SKM-1 treated with dmso at 0.1 percent for 144 hours (cell line): ENCODE measurements at regions not wholly inside any gene's neighbourhood (a gene's known extent, or its start where the extent isn't known, plus 50 kb on each side); places are given as distances from the start of the nearest gene placed in this dataset.
A peak's percentile ranks its signal among the peaks of the same experiment; 100 is the strongest.

Experiments used
- DNase-seq: peaks from one replicate; lab custom pipeline; 2025; ENCODE audit not compliant: unreplicated experiment; lab: John Stamatoyannopoulos, UW

- no peak for DNase-seq
Observed at GRCh38 chr4:71237641-71238040, 101.2 kb upstream of the SLC4A4 start.

- DNase-seq, result no peak
Observed at GRCh38 chr4:71239365-71239764, 99.5 kb upstream of the SLC4A4 start.

DNA sequence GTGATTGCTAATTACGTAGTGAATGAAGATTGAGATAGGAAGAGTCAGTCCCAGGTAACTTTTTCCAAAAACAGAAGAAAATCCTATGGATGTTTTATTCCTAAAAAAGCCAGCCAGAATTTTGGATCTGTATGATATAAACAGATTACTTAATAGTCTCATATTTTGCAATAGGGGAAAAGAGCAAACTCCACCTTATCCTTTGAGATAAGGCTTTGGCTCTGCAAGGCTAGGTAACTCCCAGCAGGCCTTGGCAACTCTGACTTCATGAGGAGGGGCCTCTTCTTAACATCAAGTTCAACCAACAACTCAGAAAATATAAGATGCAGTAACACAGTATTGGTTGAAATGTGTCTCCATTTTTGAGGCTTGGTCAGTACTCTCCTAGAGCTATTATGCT lies 98.7 kb upstream of the SLC4A4 start:
- DNase-seq, result no peak

- DNase-seq, result no peak
Observed at GRCh38 chr4:71241501-71242288, 97.1 kb upstream of the SLC4A4 start.

GRCh38 chr4:71243091-71243833 lies 95.6 kb upstream of the SLC4A4 start:
- peak; percentile 69 for DNase-seq

- DNase-seq, result no peak
Observed at GRCh38 chr4:71247706-71248105, 91.1 kb upstream of the SLC4A4 start.

DNA sequence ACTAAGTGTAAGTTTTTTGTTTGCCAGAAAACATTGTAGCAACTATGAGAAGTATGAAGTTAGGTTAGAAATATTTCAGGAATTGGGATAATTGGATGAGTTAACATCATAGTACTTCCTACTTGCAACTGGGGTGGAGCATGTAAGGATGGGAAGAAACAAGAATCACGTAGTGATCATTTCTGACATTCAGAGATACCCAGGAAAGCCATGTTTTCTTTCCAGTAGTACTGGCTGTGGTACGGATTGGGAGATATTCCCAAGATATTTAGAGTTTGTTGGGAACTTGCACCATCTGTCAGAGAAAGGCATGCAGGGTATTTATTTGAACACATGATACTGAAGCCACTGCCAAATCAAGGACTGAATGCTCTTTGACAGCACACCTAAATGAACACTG lies 87.6 kb upstream of the SLC4A4 start:
- no peak for DNase-seq

GRCh38 chr4:71253545-71253944 lies 85.3 kb upstream of the SLC4A4 start:
- DNase-seq, result no peak

DNA sequence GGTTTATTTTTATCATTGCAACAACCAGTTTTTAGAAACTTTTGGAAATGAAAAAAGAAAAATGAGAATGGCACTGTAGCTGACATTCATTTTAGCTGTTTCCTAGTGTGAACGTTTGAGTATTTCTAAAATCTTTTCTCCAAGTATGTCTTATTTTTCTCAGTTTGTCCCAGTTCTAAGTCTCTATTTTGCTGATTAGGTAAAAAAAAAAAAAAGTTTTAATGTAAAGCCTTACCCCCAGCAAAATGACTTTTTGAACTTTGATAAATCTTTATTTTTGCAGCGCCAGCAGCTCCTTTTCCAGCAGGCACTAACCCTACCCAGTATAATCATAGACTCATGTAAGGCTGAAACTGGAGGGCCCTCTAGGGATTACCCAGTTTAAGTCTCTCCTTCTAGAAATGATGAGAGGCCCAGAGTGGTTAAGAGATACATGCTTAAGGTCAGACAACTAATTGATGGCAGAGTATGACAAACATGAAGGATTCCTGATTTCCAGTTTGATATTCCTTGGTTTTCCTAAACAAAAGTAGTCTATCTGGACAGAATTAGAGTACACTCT lies 84.3 kb upstream of the SLC4A4 start:
- DNase-seq, result no peak

GRCh38 chr4:71255976-71256375 lies 82.8 kb upstream of the SLC4A4 start:
- no peak for DNase-seq

DNA sequence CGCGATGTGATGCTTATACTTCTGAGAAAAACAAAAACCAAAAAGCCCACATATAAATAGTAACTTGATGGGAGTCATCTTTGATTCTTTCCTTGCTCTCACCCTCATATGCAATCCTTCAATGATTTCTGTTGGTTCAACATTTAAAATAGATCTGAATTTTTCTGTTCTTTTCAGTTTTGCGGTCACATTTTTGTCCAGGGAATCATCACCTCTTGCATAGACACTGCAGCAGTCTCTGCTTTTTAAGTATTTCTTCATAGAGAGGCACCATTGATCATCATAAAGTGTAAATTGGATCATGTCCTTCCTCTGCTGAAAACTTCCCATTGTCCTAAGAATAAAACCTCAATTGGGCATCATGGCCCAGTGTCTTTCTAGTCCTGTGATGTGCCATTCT lies 81.1 kb upstream of the SLC4A4 start:
- DNase-seq, result no peak

GRCh38 chr4:71258323-71258722 lies 80.5 kb upstream of the SLC4A4 start:
- DNase-seq, result no peak

DNA sequence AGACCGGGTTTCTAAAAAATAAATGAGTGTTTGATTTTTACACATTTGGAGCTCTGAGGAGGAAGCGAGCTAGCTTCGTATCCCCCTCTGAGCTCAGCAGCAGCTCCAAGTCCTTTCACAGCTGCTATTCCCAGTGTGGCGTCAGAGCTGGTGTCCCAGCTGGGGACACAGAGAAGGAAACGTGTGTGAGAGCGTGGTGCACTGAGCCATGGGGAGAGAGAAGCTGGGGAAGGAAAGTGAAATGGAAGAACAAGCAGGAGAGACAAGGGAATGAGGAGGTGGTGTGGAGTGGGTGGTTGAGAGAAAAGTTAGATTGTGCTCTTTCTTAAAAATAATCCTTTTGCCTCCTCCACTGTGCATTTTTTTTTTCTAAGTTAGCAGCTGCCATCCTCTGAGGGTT lies 79.5 kb upstream of the SLC4A4 start:
- DNase-seq, result no peak

- peak; percentile 90 for DNase-seq
Observed at GRCh38 chr4:71259911-71260331, 78.9 kb upstream of the SLC4A4 start.

GRCh38 chr4:71260544-71260943 lies 78.3 kb upstream of the SLC4A4 start:
- DNase-seq, result no peak

DNA sequence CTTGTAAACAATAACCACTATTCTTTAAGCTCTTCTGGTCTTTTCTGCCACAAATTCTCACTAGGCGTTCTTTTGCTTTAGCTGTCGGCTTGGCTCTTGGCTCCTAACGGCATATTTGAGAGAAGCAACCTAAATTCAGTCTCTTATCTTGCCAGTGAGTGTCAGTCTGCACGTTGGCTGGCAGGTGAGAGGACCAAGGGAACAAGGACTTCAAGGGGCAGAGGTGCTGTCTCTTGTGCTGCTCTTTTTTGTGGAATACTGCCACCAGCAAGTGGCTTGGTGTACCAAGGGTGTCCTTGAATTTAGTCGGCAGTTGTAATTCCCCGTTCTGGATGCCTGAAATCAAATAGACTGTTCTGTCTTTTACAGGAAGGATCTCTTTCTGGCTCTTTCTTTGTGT lies 77.8 kb upstream of the SLC4A4 start:
- no peak for DNase-seq

GRCh38 chr4:71261633-71262121 lies 77.1 kb upstream of the SLC4A4 start:
- DNase-seq, result no peak

DNA sequence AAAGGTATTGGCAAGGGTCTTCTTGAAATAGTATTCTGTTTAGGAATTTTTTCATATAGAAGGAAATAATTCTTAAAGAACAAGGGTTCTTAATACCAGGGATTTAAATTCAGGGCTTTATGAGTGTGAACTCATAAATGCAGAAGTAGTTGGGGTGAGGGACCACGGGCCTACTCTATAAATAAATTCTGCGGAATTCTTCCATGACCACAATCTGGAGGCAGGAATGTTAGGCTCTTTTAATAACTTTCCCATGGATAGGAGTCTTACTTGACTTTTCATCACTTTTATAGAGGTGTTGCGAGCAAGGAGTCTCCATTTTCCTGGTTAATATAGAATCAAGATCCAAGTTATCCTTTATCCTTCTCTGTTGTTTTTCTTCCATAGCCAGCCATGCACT lies 76.7 kb upstream of the SLC4A4 start:
- DNase-seq, result no peak

GRCh38 chr4:71266090-71266794 lies 72.6 kb upstream of the SLC4A4 start:
- DNase-seq, result no peak

- DNase-seq, result no peak
Observed at GRCh38 chr4:71267244-71267643, 71.6 kb upstream of the SLC4A4 start.

- DNase-seq, result no peak
Observed at GRCh38 chr4:71268166-71268565, 70.7 kb upstream of the SLC4A4 start.
